HCT116 (cell line): ENCODE measurements at regions not wholly inside any gene's neighbourhood (a gene's known extent, or its start where the extent isn't known, plus 50 kb on each side); places are given as distances from the start of the nearest gene placed in this dataset.

Source experiments
- CBX3 ChIP-seq: IDR thresholded peaks from 2 replicates; pipeline ENCODE4 v1.6.1; 2012; ENCODE audit warnings: low read depth
- CEBPB ChIP-seq: IDR thresholded peaks from 2 replicates; pipeline ENCODE4 v1.6.1; 2012; ENCODE audit warnings: low read depth
- ELF1 ChIP-seq: IDR thresholded peaks from 2 replicates; pipeline ENCODE4 v1.6.1; 2012; ENCODE audit warnings: low read depth, borderline replicate concordance
- EZH2 ChIP-seq: fragments of 200-600 bp; sonication (generic); IDR thresholded peaks from 2 replicates; pipeline ENCODE4 v1.6.1; 2017; ENCODE audit warnings: antibody characterized with exemption, mixed run types
- POLR2A ChIP-seq: IDR thresholded peaks from 2 replicates; pipeline ENCODE4 v1.7.0; 2011; ENCODE audit warnings: borderline replicate concordance; ENCODE audit not compliant: insufficient read depth, insufficient read length; ENCODE audit errors: extremely low read depth
- RAD21 ChIP-seq: IDR thresholded peaks from 2 replicates; pipeline ENCODE4 v1.6.1; 2012; ENCODE audit warnings: low read depth, mild to moderate bottlenecking
- SP1 ChIP-seq: IDR thresholded peaks from 2 replicates; pipeline ENCODE4 v1.6.1; 2012; ENCODE audit warnings: low read depth
- TF ChIP-seq, protein P1 (sequence below), 3 experiments: fragments of 200-600 bp in 1 of 3; sonication (generic) in 1 of 3; IDR thresholded peaks in 2 of 3; conservative IDR thresholded peaks in 1 of 3; 2 replicates each; pipeline ENCODE4 v1.5.1; 2012 to 2017; ENCODE audit warnings: low read depth in 2 of 3, low read length in 2 of 3, antibody characterized with exemption in 1 of 3, borderline replicate concordance in 1 of 3, control low read depth in 1 of 3, mild to moderate bottlenecking in 1 of 3, mixed read lengths in 1 of 3, mixed run types in 1 of 3, moderate library complexity in 1 of 3; ENCODE audit not compliant: insufficient read depth in 1 of 3

DNA sequence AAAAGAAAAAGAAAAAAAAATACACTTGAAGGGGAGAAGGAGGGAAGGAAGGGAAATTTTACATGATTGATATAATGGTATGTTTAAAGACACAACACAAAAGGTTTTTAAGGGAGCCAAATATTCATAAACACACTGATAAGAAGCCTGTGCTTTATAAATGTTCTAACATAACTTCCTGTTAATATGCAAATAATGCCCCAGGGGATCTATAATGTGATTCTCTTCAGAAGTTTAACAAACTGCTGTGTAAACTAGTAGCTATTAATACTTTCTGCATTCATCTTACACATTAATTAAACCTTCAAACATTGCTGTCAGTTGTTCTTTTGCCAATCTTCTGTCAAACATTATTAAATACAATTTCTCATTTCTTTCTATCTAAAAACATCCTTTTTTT, 231.6 kb downstream of the TJP1 start:
- TF ChIP-seq RAD21, result no peak
- TF ChIP-seq CEBPB, result no peak
- TF ChIP-seq POLR2A, result no peak
- TF ChIP-seq, protein P1, sequence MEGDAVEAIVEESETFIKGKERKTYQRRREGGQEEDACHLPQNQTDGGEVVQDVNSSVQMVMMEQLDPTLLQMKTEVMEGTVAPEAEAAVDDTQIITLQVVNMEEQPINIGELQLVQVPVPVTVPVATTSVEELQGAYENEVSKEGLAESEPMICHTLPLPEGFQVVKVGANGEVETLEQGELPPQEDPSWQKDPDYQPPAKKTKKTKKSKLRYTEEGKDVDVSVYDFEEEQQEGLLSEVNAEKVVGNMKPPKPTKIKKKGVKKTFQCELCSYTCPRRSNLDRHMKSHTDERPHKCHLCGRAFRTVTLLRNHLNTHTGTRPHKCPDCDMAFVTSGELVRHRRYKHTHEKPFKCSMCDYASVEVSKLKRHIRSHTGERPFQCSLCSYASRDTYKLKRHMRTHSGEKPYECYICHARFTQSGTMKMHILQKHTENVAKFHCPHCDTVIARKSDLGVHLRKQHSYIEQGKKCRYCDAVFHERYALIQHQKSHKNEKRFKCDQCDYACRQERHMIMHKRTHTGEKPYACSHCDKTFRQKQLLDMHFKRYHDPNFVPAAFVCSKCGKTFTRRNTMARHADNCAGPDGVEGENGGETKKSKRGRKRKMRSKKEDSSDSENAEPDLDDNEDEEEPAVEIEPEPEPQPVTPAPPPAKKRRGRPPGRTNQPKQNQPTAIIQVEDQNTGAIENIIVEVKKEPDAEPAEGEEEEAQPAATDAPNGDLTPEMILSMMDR (IDR thresholded peaks at IDR 0.05 in 2 of 3, conservative IDR thresholded peaks at IDR 0.05 in 1 of 3; ENCODE audit: borderline replicate concordance in 1 of 3, insufficient read depth in 1 of 3, low read depth in 2 of 3, low read length in 2 of 3), result no peak
- no peak for TF ChIP-seq EZH2
- TF ChIP-seq SP1, result no peak
- no peak for TF ChIP-seq CBX3
- no peak for TF ChIP-seq ELF1
